MV-4-11 (cell line): ENCODE measurements at regions not wholly inside any gene's neighbourhood (a gene's known extent, or its start where the extent isn't known, plus 50 kb on each side); places are given as distances from the start of the nearest gene placed in this dataset.
"Not testable (repeated sequence)": the region's sequence is repeated elsewhere in the genome, so short reads cannot be mapped to it uniquely, and the experiment has no call there.

Source experiments
- DNase-seq: peaks from one replicate; lab custom pipeline; 2025; lab: John Stamatoyannopoulos, UW

GRCh38 chr13:82593239-82593638 is 1289.0 kb downstream of the SLITRK1 start:
- no peak for DNase-seq

- DNase-seq = peak; percentile 23
These were observed 1310.6 kb downstream of the SLITRK1 start for GRCh38 chr13:82571653-82572052.

GRCh38 chr13:82569581-82569980 is 1312.7 kb downstream of the SLITRK1 start:
- no peak for DNase-seq

- DNase-seq = no peak
These were observed 1315.4 kb downstream of the SLITRK1 start for GRCh38 chr13:82566864-82567263.

- DNase-seq = no peak
These were observed 1317.1 kb downstream of the SLITRK1 start for GRCh38 chr13:82565201-82565600.

GRCh38 chr13:82560889-82561288 is 1321.4 kb downstream of the SLITRK1 start:
- no peak for DNase-seq

GRCh38 chr13:82522872-82523271 is 1359.4 kb downstream of the SLITRK1 start:
- DNase-seq = no peak

- DNase-seq = no peak
These were observed 1375.4 kb downstream of the SLITRK1 start for GRCh38 chr13:82506805-82507414.

GRCh38 chr13:82501834-82502233 is 1380.4 kb downstream of the SLITRK1 start:
- no peak for DNase-seq

GRCh38 chr13:82480415-82480814 is 1401.9 kb downstream of the SLITRK1 start:
- DNase-seq = no peak

- DNase-seq = peak; percentile 68
These were observed 1404.8 kb downstream of the SLITRK1 start for GRCh38 chr13:82477436-82477835.

- DNase-seq = no peak
These were observed 1414.6 kb downstream of the SLITRK1 start for GRCh38 chr13:82467626-82468025.

- not testable (repeated sequence) for DNase-seq
These were observed 1422.7 kb downstream of the SLITRK1 start for GRCh38 chr13:82459575-82459974.

- DNase-seq = no peak
These were observed 1424.1 kb downstream of the SLITRK1 start for GRCh38 chr13:82458169-82458568.

- DNase-seq = not testable (repeated sequence)
These were observed 1424.7 kb downstream of the SLITRK1 start for GRCh38 chr13:82457548-82457947.

GRCh38 chr13:82447416-82448077 is 1434.7 kb downstream of the SLITRK1 start:
- no peak for DNase-seq

GRCh38 chr13:82439159-82439904 is 1442.9 kb downstream of the SLITRK1 start:
- peak; percentile 75 for DNase-seq

- no peak for DNase-seq
These were observed 1444.0 kb downstream of the SLITRK1 start for GRCh38 chr13:82438320-82438719.

- no peak for DNase-seq
These were observed 1446.1 kb downstream of the SLITRK1 start for GRCh38 chr13:82436099-82436585.

GRCh38 chr13:82432949-82433348 is 1449.3 kb downstream of the SLITRK1 start:
- DNase-seq = no peak

GRCh38 chr13:82412749-82413148 is 1469.5 kb downstream of the SLITRK1 start:
- DNase-seq = peak; percentile 54

GRCh38 chr13:82407321-82407720 is 1475.0 kb downstream of the SLITRK1 start:
- DNase-seq = no peak

GRCh38 chr13:82374719-82375118 is 1507.6 kb downstream of the SLITRK1 start:
- DNase-seq = no peak
